ENCODE measurements at regions not wholly inside any gene's neighbourhood (a gene's known extent, or its start where the extent isn't known, plus 50 kb on each side); places are given as distances from the start of the nearest gene placed in this dataset.

- TF ChIP-seq PATZ1 (CRISPR knock-in tag; IDR thresholded peaks at IDR 0.05; ENCODE audit: borderline replicate concordance) (no peak), ESRRG (CRISPR knock-in tag; IDR thresholded peaks at IDR 0.05) (no peak), ZNF70 (CRISPR knock-in tag; IDR thresholded peaks at IDR 0.05) (no peak)
Observed at GRCh38 chr18:76633588-76634269, 138.7 kb upstream of the ZNF516 start.

Data from SK-N-SH treated with all-trans-retinoic acid at 6 μM for 48 hours (cell line).